ENCODE measurements at regions not wholly inside any gene's neighbourhood (a gene's known extent, or its start where the extent isn't known, plus 50 kb on each side); places are given as distances from the start of the nearest gene placed in this dataset.
"Not testable (repeated sequence)": the region's sequence is repeated elsewhere in the genome, so short reads cannot be mapped to it uniquely, and the experiment has no call there.

GRCh38 chr2:38243186-38243880, 133.7 kb downstream of the ATL2 start:
- DNase-seq (ENCODE audit: low read depth), result no peak
- no peaks in the 10 kb centered on the region for H3K27me3 ChIP-seq (ENCODE audit: control insufficient read depth, insufficient read depth, low read length)
- H3K36me3 ChIP-seq (ENCODE audit: control insufficient read depth, insufficient read depth, low read length), result no peaks in the 10 kb centered on the region
- TF ChIP-seq CTCF (IDR thresholded peaks at IDR 0.05; ENCODE audit: insufficient read depth, low read length, poor library complexity, severe bottlenecking), result no peak
- H3K4me3 ChIP-seq (ENCODE audit: low read depth, low read length), result no peak overlapping the region

- Histone ChIP-seq H3K36me3 (ENCODE audit: control insufficient read depth, insufficient read depth, low read length) (no peaks in the 10 kb centered on the region), H3K4me3 (ENCODE audit: low read depth, low read length) (no peak overlapping the region), H3K27me3 (ENCODE audit: control insufficient read depth, insufficient read depth, low read length) (no peaks in the 10 kb centered on the region)
- no peak for TF ChIP-seq CTCF (IDR thresholded peaks at IDR 0.05; ENCODE audit: insufficient read depth, low read length, poor library complexity, severe bottlenecking)
- DNase-seq (ENCODE audit: low read depth), result peak; percentile 43
These were observed 137.6 kb downstream of the ATL2 start for GRCh38 chr2:38239452-38239851.

- DNase-seq (ENCODE audit: low read depth); H3K36me3 ChIP-seq (ENCODE audit: control insufficient read depth, insufficient read depth, low read length); H3K4me3 ChIP-seq (ENCODE audit: low read depth, low read length); H3K27me3 ChIP-seq (ENCODE audit: control insufficient read depth, insufficient read depth, low read length): not testable (repeated sequence)
These were observed 138.4 kb downstream of the ATL2 start for GRCh38 chr2:38238705-38239104.

- no peak overlapping the region for H3K4me3 ChIP-seq (ENCODE audit: low read depth, low read length)
- no peak for TF ChIP-seq CTCF (IDR thresholded peaks at IDR 0.05; ENCODE audit: insufficient read depth, low read length, poor library complexity, severe bottlenecking)
- DNase-seq (ENCODE audit: low read depth), result no peak
- H3K27me3 ChIP-seq (ENCODE audit: control insufficient read depth, insufficient read depth, low read length), result no peaks in the 10 kb centered on the region
- H3K36me3 ChIP-seq (ENCODE audit: control insufficient read depth, insufficient read depth, low read length), result no peaks in the 10 kb centered on the region
These were observed 139.8 kb downstream of the ATL2 start for GRCh38 chr2:38237311-38237710.

GRCh38 chr2:38233231-38233983, 143.7 kb downstream of the ATL2 start:
- no peaks in the 10 kb centered on the region for H3K27me3 ChIP-seq (ENCODE audit: control insufficient read depth, insufficient read depth, low read length)
- no peaks in the 10 kb centered on the region for H3K36me3 ChIP-seq (ENCODE audit: control insufficient read depth, insufficient read depth, low read length)
- no peak overlapping the region for H3K4me3 ChIP-seq (ENCODE audit: low read depth, low read length)
- no peak for DNase-seq (ENCODE audit: low read depth)
- no peak for TF ChIP-seq CTCF (IDR thresholded peaks at IDR 0.05; ENCODE audit: insufficient read depth, low read length, poor library complexity, severe bottlenecking)

GRCh38 chr2:38232454-38232853, 144.6 kb downstream of the ATL2 start:
- TF ChIP-seq CTCF (IDR thresholded peaks at IDR 0.05; ENCODE audit: insufficient read depth, low read length, poor library complexity, severe bottlenecking), result no peak
- Histone ChIP-seq H3K36me3 (ENCODE audit: control insufficient read depth, insufficient read depth, low read length) (no peaks in the 10 kb centered on the region), H3K4me3 (ENCODE audit: low read depth, low read length) (no peak overlapping the region), H3K27me3 (ENCODE audit: control insufficient read depth, insufficient read depth, low read length) (no peaks in the 10 kb centered on the region)
- no peak for DNase-seq (ENCODE audit: low read depth)
